ENCODE measurements at regions not wholly inside any gene's neighbourhood (a gene's known extent, or its start where the extent isn't known, plus 50 kb on each side); places are given as distances from the start of the nearest gene placed in this dataset.

DNA sequence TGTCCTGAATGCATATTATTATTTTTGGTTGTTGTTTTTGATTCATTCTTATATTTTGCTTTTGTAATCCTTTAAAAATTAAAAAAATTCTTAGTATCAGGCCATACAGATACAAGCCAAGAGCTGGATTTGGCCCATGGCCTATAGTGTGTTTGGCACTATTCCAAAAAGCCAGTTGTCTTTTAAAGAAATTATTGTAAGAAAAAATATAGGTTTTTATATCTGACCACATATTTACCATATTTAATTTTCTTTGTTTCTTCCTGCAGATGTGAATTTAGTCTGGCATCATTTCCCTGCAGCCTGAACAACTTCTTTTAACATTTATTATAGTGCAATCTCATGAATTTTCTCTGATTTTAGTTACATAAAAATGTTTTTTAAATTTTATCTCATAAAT, 652.8 kb upstream of the NR3C2 start:
- Histone ChIP-seq H3K18ac (ENCODE audit: extremely low read depth, low read length) (no peak overlapping the region), H3K4me2 (ENCODE audit: insufficient read depth in 1 of 2, low read depth in 2 of 2, low read length in 2 of 2) (no peak overlapping the region), H3K79me1 (ENCODE audit: low read depth, low read length) (no peaks in the 10 kb centered on the region), H2BK120ac (replicated peaks; ENCODE audit: low read depth, low read length) (no peak overlapping the region), H2AFZ (ENCODE audit: low read length) (no peak overlapping the region), H3K23me2 (ENCODE audit: low read depth, low read length) (no peaks in the 10 kb centered on the region), H4K91ac (replicated peaks; ENCODE audit: insufficient read length, low read length) (no peak overlapping the region), H3K4me3 (ENCODE audit: extremely low read depth in 1 of 4, insufficient read depth in 2 of 4, low read depth in 3 of 4, low read length in 4 of 4) (no peak overlapping the region), H3K4me1 (replicated peaks in 1 of 4; ENCODE audit: control insufficient read depth in 3 of 4, insufficient read depth in 4 of 4, low read length in 3 of 4) (no peaks in the 10 kb centered on the region), H3K27ac (ENCODE audit: low read depth, low read length) (no peak overlapping the region), H2BK12ac (ENCODE audit: low read depth, low read length) (no peak overlapping the region), H2BK20ac (ENCODE audit: low read length) (no peak overlapping the region), H3K36me3 (ENCODE audit: control insufficient read depth in 2 of 4, insufficient read depth in 4 of 4, low read length in 3 of 4) (no peaks in the 10 kb centered on the region), H3K79me2 (ENCODE audit: control insufficient read depth in 1 of 2, insufficient read depth in 2 of 2, low read length in 2 of 2) (no peaks in the 10 kb centered on the region), H2BK15ac (ENCODE audit: low read length) (no peak overlapping the region), H3K56ac (replicated peaks; ENCODE audit: insufficient read length, low read depth, low read length) (no peak overlapping the region), H3K23ac (ENCODE audit: insufficient read length) (no peak overlapping the region), H3K4ac (replicated peaks; ENCODE audit: insufficient read length, low read depth, low read length) (no peak overlapping the region), H3K9me3 (ENCODE audit: insufficient read depth in 2 of 2, low read depth in 1 of 2, low read length in 1 of 2) (peaks cover 11 to 16% of the 10 kb centered on the region in 2 experiments), H2BK5ac (ENCODE audit: low read depth, low read length) (no peak overlapping the region), H4K20me1 (replicated peaks in 1 of 2; ENCODE audit: control insufficient read depth in 1 of 2, insufficient read depth in 2 of 2, low read length in 2 of 2) (no peaks in the 10 kb centered on the region), H4K8ac (ENCODE audit: extremely low read depth, insufficient read depth, low read length) (no peak overlapping the region), H3K14ac (ENCODE audit: insufficient read length) (no peak overlapping the region), H3K9ac (replicated peaks in 1 of 4; ENCODE audit: extremely low read depth in 1 of 4, low read depth in 3 of 4, low read length in 3 of 4) (no peak overlapping the region), H4K5ac (ENCODE audit: insufficient read length, low read depth, low read length) (no peak overlapping the region), H2AK5ac (ENCODE audit: low read depth, low read length) (no peak overlapping the region), H3K27me3 (replicated peaks in 1 of 4; ENCODE audit: control insufficient read depth in 3 of 4, extremely low read depth in 1 of 4, insufficient read depth in 3 of 4, low read length in 3 of 4) (no peaks in the 10 kb centered on the region)
- DNase-seq (ENCODE audit: low read depth in 1 of 2, low spot score in 2 of 2) (no peak), FAIRE-seq (no peak)
- CTCF ChIA-PET (ENCODE audit: partially characterized antibody) = no interaction called here
- POLR2A ChIA-PET (ENCODE audit: partially characterized antibody) = no interaction called here
- no peak for TF ChIP-seq GABPA (IDR thresholded peaks at IDR 0.05; ENCODE audit: borderline replicate concordance, insufficient read depth, low read length)
- TF ChIP-seq, protein P1, sequence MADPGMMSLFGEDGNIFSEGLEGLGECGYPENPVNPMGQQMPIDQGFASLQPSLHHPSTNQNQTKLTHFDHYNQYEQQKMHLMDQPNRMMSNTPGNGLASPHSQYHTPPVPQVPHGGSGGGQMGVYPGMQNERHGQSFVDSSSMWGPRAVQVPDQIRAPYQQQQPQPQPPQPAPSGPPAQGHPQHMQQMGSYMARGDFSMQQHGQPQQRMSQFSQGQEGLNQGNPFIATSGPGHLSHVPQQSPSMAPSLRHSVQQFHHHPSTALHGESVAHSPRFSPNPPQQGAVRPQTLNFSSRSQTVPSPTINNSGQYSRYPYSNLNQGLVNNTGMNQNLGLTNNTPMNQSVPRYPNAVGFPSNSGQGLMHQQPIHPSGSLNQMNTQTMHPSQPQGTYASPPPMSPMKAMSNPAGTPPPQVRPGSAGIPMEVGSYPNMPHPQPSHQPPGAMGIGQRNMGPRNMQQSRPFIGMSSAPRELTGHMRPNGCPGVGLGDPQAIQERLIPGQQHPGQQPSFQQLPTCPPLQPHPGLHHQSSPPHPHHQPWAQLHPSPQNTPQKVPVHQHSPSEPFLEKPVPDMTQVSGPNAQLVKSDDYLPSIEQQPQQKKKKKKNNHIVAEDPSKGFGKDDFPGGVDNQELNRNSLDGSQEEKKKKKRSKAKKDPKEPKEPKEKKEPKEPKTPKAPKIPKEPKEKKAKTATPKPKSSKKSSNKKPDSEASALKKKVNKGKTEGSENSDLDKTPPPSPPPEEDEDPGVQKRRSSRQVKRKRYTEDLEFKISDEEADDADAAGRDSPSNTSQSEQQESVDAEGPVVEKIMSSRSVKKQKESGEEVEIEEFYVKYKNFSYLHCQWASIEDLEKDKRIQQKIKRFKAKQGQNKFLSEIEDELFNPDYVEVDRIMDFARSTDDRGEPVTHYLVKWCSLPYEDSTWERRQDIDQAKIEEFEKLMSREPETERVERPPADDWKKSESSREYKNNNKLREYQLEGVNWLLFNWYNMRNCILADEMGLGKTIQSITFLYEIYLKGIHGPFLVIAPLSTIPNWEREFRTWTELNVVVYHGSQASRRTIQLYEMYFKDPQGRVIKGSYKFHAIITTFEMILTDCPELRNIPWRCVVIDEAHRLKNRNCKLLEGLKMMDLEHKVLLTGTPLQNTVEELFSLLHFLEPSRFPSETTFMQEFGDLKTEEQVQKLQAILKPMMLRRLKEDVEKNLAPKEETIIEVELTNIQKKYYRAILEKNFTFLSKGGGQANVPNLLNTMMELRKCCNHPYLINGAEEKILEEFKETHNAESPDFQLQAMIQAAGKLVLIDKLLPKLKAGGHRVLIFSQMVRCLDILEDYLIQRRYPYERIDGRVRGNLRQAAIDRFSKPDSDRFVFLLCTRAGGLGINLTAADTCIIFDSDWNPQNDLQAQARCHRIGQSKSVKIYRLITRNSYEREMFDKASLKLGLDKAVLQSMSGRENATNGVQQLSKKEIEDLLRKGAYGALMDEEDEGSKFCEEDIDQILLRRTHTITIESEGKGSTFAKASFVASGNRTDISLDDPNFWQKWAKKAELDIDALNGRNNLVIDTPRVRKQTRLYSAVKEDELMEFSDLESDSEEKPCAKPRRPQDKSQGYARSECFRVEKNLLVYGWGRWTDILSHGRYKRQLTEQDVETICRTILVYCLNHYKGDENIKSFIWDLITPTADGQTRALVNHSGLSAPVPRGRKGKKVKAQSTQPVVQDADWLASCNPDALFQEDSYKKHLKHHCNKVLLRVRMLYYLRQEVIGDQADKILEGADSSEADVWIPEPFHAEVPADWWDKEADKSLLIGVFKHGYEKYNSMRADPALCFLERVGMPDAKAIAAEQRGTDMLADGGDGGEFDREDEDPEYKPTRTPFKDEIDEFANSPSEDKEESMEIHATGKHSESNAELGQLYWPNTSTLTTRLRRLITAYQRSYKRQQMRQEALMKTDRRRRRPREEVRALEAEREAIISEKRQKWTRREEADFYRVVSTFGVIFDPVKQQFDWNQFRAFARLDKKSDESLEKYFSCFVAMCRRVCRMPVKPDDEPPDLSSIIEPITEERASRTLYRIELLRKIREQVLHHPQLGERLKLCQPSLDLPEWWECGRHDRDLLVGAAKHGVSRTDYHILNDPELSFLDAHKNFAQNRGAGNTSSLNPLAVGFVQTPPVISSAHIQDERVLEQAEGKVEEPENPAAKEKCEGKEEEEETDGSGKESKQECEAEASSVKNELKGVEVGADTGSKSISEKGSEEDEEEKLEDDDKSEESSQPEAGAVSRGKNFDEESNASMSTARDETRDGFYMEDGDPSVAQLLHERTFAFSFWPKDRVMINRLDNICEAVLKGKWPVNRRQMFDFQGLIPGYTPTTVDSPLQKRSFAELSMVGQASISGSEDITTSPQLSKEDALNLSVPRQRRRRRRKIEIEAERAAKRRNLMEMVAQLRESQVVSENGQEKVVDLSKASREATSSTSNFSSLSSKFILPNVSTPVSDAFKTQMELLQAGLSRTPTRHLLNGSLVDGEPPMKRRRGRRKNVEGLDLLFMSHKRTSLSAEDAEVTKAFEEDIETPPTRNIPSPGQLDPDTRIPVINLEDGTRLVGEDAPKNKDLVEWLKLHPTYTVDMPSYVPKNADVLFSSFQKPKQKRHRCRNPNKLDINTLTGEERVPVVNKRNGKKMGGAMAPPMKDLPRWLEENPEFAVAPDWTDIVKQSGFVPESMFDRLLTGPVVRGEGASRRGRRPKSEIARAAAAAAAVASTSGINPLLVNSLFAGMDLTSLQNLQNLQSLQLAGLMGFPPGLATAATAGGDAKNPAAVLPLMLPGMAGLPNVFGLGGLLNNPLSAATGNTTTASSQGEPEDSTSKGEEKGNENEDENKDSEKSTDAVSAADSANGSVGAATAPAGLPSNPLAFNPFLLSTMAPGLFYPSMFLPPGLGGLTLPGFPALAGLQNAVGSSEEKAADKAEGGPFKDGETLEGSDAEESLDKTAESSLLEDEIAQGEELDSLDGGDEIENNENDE (IDR thresholded peaks at IDR 0.05; ENCODE audit: insufficient replicate concordance, low read length) = no peak

All from H1 (cell line).